Adrenal gland (tissue), 5 donors: ENCODE measurements at regions not wholly inside any gene's neighbourhood (a gene's known extent, or its start where the extent isn't known, plus 50 kb on each side); places are given as distances from the start of the nearest gene placed in this dataset.

Experiments
- POLR2A ChIP-seq, 2 donors: fragments of 450-650 bp; IDR thresholded peaks; one replicate each; pipeline ENCODE4 v1.6.1; 2017; ENCODE audit warnings: antibody characterized with exemption in 2 of 2, mild to moderate bottlenecking in 2 of 2, moderate library complexity in 1 of 2
- TF ChIP-seq, protein P1 (sequence below), 6 experiments: fragments of 450-650 bp in 4 of 6; fragments of 200-600 bp in 2 of 6; sonication (generic) in 1 of 6; IDR thresholded peaks; 1 replicate in 5 of 6; 2 replicates in 1 of 6; pipeline versions ENCODE4 v1.5.1 to v1.8.0; 2016 to 2021; ENCODE audit warnings: antibody characterized with exemption in 6 of 6, mild to moderate bottlenecking in 2 of 6, moderate library complexity in 1 of 6
- donor health status: DM: no; HTN: no; CAD: no.

DNA sequence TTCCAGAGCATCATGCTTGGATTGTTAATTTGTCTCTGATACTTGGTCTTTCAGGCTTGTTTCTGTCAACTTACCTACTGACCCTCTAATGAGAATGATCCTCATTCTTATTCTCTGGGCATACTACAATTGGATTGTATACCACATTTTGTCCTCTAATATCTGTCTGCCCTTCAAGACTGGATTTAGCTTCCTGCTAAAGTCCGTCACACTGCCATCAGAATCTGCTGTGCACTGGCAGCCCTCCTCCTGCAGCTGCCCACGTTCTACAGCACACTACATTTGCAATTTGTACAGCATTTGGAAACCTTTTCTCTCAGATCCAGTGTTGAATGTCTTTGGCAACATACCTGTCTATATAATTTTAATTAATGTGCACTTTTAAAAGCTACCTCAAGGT is 183.1 kb downstream of the ZNF330 start:
- TF ChIP-seq, protein P1, sequence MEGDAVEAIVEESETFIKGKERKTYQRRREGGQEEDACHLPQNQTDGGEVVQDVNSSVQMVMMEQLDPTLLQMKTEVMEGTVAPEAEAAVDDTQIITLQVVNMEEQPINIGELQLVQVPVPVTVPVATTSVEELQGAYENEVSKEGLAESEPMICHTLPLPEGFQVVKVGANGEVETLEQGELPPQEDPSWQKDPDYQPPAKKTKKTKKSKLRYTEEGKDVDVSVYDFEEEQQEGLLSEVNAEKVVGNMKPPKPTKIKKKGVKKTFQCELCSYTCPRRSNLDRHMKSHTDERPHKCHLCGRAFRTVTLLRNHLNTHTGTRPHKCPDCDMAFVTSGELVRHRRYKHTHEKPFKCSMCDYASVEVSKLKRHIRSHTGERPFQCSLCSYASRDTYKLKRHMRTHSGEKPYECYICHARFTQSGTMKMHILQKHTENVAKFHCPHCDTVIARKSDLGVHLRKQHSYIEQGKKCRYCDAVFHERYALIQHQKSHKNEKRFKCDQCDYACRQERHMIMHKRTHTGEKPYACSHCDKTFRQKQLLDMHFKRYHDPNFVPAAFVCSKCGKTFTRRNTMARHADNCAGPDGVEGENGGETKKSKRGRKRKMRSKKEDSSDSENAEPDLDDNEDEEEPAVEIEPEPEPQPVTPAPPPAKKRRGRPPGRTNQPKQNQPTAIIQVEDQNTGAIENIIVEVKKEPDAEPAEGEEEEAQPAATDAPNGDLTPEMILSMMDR (IDR thresholded peaks at IDR 0.05), result no peak
- no peak for TF ChIP-seq POLR2A (IDR thresholded peaks at IDR 0.05)
